OCI-LY7 (cell line): ENCODE measurements at regions not wholly inside any gene's neighbourhood (a gene's known extent, or its start where the extent isn't known, plus 50 kb on each side); places are given as distances from the start of the nearest gene placed in this dataset.

Source experiments
- BruUV-seq: library from RNA; stranded (reverse); fragments of 400-500 nt; replicated peaks from 2 replicates; lab custom pipeline; 2021; lab: Mats Ljungman, UMichigan
- CTCF ChIA-PET: fragments of 300-600 bp; sonication (Branson Sonifier 250); formaldehyde crosslinking; loops from one replicate; lab custom pipeline; 2022; ENCODE audit warnings: antibody characterized with exemption; ENCODE audit not compliant: unreplicated experiment; lab: Charles Lee
- POLR2A ChIA-PET: fragments of 300-600 bp; sonication (Branson Sonifier 250); formaldehyde crosslinking; loops from one replicate; lab custom pipeline; 2022; ENCODE audit warnings: antibody characterized with exemption; lab: Charles Lee
- DNase-seq: peaks from one replicate; pipeline ENCODE4 v3.0.0-alpha.2; 2015; ENCODE audit warnings: low spot score
- H2AFZ ChIP-seq: fragments of 200-600 bp; sonication (generic), shearing (Covaris generic); 2 replicates; pipeline ENCODE4 v1.6.1; 2014; ENCODE audit warnings: mild to moderate bottlenecking, antibody characterized with exemption, low read length, moderate library complexity
- H3K27ac ChIP-seq: fragments of 200-600 bp; sonication (generic); 2 replicates; pipeline ENCODE4 v1.5.1; 2014; ENCODE audit warnings: mixed run types, low read depth, mild to moderate bottlenecking, moderate library complexity, low read length, inconsistent platforms; ENCODE audit not compliant: poor library complexity, severe bottlenecking
- H3K36me3 ChIP-seq: fragments of 200-600 bp; sonication (generic); 2 replicates; pipeline ENCODE4 v1.6.1; 2014; ENCODE audit warnings: mild to moderate bottlenecking, antibody characterized with exemption, low read length, moderate library complexity, mixed read lengths; ENCODE audit not compliant: insufficient read depth
- H3K4me1 ChIP-seq: fragments of 200-600 bp; sonication (generic); 2 replicates; pipeline ENCODE4 v1.5.1; 2014; ENCODE audit warnings: mild to moderate bottlenecking, low read length; ENCODE audit not compliant: insufficient read depth, poor library complexity, severe bottlenecking
- H3K4me2 ChIP-seq: fragments of 200-600 bp; sonication (generic); 2 replicates; pipeline ENCODE4 v1.6.1; 2014; ENCODE audit warnings: mild to moderate bottlenecking, low read length
- H3K4me3 ChIP-seq: fragments of 200-600 bp; sonication (generic); 2 replicates; pipeline ENCODE4 v1.5.1; 2014; ENCODE audit warnings: mild to moderate bottlenecking, low read depth, low read length; ENCODE audit not compliant: poor library complexity, severe bottlenecking
- H3K79me2 ChIP-seq: fragments of 200-600 bp; sonication (generic); 2 replicates; pipeline ENCODE4 v1.6.1; 2016; ENCODE audit warnings: low read depth, mild to moderate bottlenecking, low read length, moderate library complexity, mixed read lengths; ENCODE audit not compliant: insufficient read depth
- H3K9me2 ChIP-seq: fragments of 200-600 bp; sonication (generic); 2 replicates; pipeline ENCODE4 v1.6.1; 2016; ENCODE audit warnings: mild to moderate bottlenecking, low read length, mixed read lengths; ENCODE audit not compliant: insufficient read depth
- H3K9me3 ChIP-seq: fragments of 200-600 bp; sonication (generic); 2 replicates; pipeline ENCODE4 v1.6.1; 2014; ENCODE audit warnings: mild to moderate bottlenecking, mixed run types, low read length, mixed read lengths
- H4K20me1 ChIP-seq: fragments of 200-600 bp; sonication (generic); 2 replicates; pipeline ENCODE4 v1.6.1; 2014; ENCODE audit warnings: mild to moderate bottlenecking, antibody characterized with exemption, low read length, moderate library complexity, mixed read lengths; ENCODE audit not compliant: insufficient read depth
- EZH2phosphoT487 ChIP-seq: fragments of 200-600 bp; sonication (generic); IDR thresholded peaks from 2 replicates; pipeline ENCODE4 v1.6.1; 2018; ENCODE audit warnings: low read depth, borderline replicate concordance, mild to moderate bottlenecking, mixed run types, antibody characterized with exemption, low read length, moderate library complexity, mixed read lengths
- intact Hi-C: fragments of 100-400 bp; cut with micrococcal nuclease; formaldehyde crosslinking; loops from one replicate; pipeline ENCODE4 v1.10.0; 2022; ENCODE audit not compliant: unreplicated experiment
- TF ChIP-seq, protein P1 (sequence below): fragments of 200-600 bp; sonication (generic); conservative IDR thresholded peaks from 2 replicates; pipeline ENCODE4 v1.5.1; 2014; ENCODE audit warnings: mild to moderate bottlenecking, antibody characterized with exemption, low read length, moderate library complexity, mixed read lengths

DNA sequence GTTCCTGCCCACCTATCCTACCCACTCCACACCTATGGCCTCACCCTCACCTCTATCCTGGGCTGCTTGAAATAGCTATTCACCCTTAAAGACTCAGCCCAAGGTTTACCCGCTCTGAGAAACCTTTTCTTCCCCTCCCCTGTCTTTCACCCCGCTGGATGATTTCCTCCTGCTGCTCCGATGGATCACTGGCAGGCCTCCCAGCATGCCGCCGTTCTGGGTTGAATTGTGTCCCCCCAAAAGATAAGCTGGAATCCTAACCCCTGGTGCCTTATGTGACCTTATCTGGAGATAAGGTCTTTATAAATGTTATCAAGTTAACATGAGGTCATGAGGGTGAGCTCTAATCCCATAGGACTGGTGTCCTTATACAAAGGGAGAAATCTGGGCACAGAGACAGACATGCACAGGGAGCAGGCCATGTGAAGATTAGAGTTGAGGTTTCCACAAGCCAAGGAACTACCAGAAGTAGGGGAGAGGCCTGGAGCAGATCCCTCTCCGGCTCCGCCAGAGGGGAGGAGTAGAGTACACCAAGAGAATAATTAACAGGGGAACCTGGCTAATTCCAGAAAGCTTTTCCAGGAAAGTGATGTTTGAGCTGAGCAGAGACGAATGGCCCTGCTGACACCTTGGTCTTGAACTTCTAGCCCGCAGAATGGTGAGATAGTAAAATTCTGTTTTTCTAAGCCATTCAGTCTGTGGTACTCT is 110.0 kb upstream of the SERBP1 start:
- Histone ChIP-seq H4K20me1 (no peaks in the 10 kb centered on the region), H2AFZ (no peak overlapping the region), H3K9me3 (no peaks in the 10 kb centered on the region), H3K4me3 (no peak overlapping the region), H3K79me2 (no peaks in the 10 kb centered on the region), H3K36me3 (no peaks in the 10 kb centered on the region), H3K4me2 (no peak overlapping the region), H3K4me1 (no peaks in the 10 kb centered on the region), H3K9me2 (no peaks in the 10 kb centered on the region), H3K27ac (no peak overlapping the region)
- no peak for TF ChIP-seq EZH2phosphoT487
- TF ChIP-seq, protein P1, sequence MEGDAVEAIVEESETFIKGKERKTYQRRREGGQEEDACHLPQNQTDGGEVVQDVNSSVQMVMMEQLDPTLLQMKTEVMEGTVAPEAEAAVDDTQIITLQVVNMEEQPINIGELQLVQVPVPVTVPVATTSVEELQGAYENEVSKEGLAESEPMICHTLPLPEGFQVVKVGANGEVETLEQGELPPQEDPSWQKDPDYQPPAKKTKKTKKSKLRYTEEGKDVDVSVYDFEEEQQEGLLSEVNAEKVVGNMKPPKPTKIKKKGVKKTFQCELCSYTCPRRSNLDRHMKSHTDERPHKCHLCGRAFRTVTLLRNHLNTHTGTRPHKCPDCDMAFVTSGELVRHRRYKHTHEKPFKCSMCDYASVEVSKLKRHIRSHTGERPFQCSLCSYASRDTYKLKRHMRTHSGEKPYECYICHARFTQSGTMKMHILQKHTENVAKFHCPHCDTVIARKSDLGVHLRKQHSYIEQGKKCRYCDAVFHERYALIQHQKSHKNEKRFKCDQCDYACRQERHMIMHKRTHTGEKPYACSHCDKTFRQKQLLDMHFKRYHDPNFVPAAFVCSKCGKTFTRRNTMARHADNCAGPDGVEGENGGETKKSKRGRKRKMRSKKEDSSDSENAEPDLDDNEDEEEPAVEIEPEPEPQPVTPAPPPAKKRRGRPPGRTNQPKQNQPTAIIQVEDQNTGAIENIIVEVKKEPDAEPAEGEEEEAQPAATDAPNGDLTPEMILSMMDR, result no peak
- POLR2A ChIA-PET, result interaction anchor here (1.6 kb wide), 1 partner anchor 137 kb away, joined by 4 read pairs; no protein-coding TSS in a partner anchor
- CTCF ChIA-PET, result interaction anchor here (0.7 kb wide), 1 partner anchor 22 kb away, joined by 3 read pairs; no protein-coding TSS in a partner anchor
- no peak for DNase-seq
- BruUV-seq, result no TSS peak
- intact Hi-C loops, result no loop called here

DNA sequence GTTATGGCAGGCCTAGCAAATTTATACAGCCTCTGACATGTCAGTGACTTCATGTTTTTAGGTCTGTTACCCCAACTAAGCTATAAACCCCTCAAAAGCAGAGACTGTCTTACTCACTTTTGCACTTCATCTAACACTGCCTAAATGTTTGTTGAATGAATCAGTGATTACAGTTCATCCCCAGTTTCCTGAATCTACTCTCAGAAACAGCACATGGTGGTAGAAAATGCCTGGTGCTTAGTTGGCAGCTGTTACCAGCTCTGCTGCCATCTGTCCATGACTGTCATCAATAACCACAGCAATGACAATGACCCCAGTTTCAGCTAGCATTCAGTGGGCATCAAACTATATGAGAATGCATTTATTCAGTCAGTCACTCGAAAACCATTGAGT is 110.5 kb upstream of the SERBP1 start:
- POLR2A ChIA-PET, result interaction anchor here (0.5 to 1.0 kb wide), 2 partner anchors 180 to 218 kb away, joined by 3 read pairs; no protein-coding TSS in a partner anchor

More for the DNA sequence above, 110.5 kb upstream of the SERBP1 start:
- H4K20me1 ChIP-seq, result no peaks in the 10 kb centered on the region
- no peak overlapping the region for H2AFZ ChIP-seq
- no peak for TF ChIP-seq EZH2phosphoT487
- TF ChIP-seq, protein P1, result no peak
- H3K9me3 ChIP-seq, result no peaks in the 10 kb centered on the region
- H3K4me1 ChIP-seq, result no peaks in the 10 kb centered on the region
- CTCF ChIA-PET, result interaction anchor here (0.5 to 0.7 kb wide), 3 partner anchors 22 to 1770 kb away, joined by 3 to 4 read pairs (median 3); no protein-coding TSS in a partner anchor
- no peak overlapping the region for H3K4me2 ChIP-seq
- no peak for DNase-seq
- intact Hi-C loops, result no loop called here
- no peaks in the 10 kb centered on the region for H3K9me2 ChIP-seq
- no peaks in the 10 kb centered on the region for H3K79me2 ChIP-seq
- no TSS peak for BruUV-seq
- H3K4me3 ChIP-seq, result no peak overlapping the region
- no peaks in the 10 kb centered on the region for H3K36me3 ChIP-seq
- H3K27ac ChIP-seq, result no peak overlapping the region
